WTC11 (cell line): ENCODE measurements at regions not wholly inside any gene's neighbourhood (a gene's known extent, or its start where the extent isn't known, plus 50 kb on each side); places are given as distances from the start of the nearest gene placed in this dataset.

Experiments used
- NFYB ChIP-seq: sonication (generic); formaldehyde crosslinking; conservative IDR thresholded peaks from 2 replicates; pipeline ENCODE4 v1.8.0; 2022; ENCODE audit warnings: low read depth, missing genetic modification reagents
- NR1H2 ChIP-seq: sonication (generic); formaldehyde crosslinking; IDR thresholded peaks from 2 replicates; pipeline ENCODE4 v1.9.0; 2021; ENCODE audit warnings: mild to moderate bottlenecking, moderate library complexity, missing genetic modification reagents
- NR2C2 ChIP-seq: sonication (generic); formaldehyde crosslinking; IDR thresholded peaks from 2 replicates; pipeline ENCODE4 v1.8.0; 2022; ENCODE audit warnings: mild to moderate bottlenecking, missing genetic modification reagents
- SMAD3 ChIP-seq: sonication (generic); formaldehyde crosslinking; IDR thresholded peaks from 2 replicates; pipeline ENCODE4 v1.8.0; 2022; ENCODE audit warnings: missing genetic modification reagents, mild to moderate bottlenecking, borderline replicate concordance
- SP1 ChIP-seq: sonication (generic); formaldehyde crosslinking; conservative IDR thresholded peaks from 2 replicates; pipeline ENCODE4 v1.8.1; 2022; ENCODE audit warnings: missing genetic modification reagents
- TP53 ChIP-seq: sonication (generic); formaldehyde crosslinking; IDR thresholded peaks from 2 replicates; pipeline ENCODE4 v1.8.1; 2023; ENCODE audit warnings: mild to moderate bottlenecking, missing genetic modification reagents
- ZNF121 ChIP-seq: sonication (generic); formaldehyde crosslinking; IDR thresholded peaks from 2 replicates; pipeline ENCODE4 v1.8.0; 2023; ENCODE audit warnings: missing genetic modification reagents
- TF ChIP-seq, protein P1 (sequence below): fragments of 200-600 bp; IDR thresholded peaks from 2 replicates; pipeline ENCODE4 v1.8.0; 2022; ENCODE audit warnings: antibody characterized with exemption
- TF ChIP-seq, protein P2 (sequence below): sonication (generic); formaldehyde crosslinking; conservative IDR thresholded peaks from 2 replicates; pipeline ENCODE4 v1.8.1; 2023; ENCODE audit warnings: mild to moderate bottlenecking, low read depth, missing genetic modification reagents, moderate library complexity
- TF ChIP-seq, protein P3 (sequence below): fragments of 250-450 bp; sonication (Bioruptor Pico); IDR thresholded peaks from 2 replicates; pipeline ENCODE4 v1.9.0; 2021; ENCODE audit warnings: mild to moderate bottlenecking

DNA sequence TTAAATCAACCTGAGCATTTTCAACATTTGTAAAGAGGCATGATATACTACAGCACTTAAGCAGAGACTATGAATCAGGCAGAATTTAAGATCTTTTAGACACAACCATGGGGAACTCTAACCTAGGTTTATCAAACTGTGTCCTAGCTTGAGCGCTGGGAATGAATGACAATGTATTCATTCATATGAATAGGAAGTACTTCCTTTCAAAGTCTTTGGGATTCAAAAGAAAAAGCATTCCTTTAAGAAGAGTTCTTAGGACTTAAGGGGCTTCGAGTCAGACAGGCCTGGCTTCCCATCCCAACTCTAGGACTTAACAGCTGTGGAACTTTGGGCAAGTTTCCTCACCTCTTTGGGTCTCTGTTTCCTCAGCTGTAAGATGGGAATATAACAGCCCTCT lies 104.6 kb downstream of the ANAPC4 start:
- TF ChIP-seq, protein P1, sequence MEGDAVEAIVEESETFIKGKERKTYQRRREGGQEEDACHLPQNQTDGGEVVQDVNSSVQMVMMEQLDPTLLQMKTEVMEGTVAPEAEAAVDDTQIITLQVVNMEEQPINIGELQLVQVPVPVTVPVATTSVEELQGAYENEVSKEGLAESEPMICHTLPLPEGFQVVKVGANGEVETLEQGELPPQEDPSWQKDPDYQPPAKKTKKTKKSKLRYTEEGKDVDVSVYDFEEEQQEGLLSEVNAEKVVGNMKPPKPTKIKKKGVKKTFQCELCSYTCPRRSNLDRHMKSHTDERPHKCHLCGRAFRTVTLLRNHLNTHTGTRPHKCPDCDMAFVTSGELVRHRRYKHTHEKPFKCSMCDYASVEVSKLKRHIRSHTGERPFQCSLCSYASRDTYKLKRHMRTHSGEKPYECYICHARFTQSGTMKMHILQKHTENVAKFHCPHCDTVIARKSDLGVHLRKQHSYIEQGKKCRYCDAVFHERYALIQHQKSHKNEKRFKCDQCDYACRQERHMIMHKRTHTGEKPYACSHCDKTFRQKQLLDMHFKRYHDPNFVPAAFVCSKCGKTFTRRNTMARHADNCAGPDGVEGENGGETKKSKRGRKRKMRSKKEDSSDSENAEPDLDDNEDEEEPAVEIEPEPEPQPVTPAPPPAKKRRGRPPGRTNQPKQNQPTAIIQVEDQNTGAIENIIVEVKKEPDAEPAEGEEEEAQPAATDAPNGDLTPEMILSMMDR, result no peak
- TF ChIP-seq SP1 (CRISPR knock-in tag) (no peak), TP53 (CRISPR knock-in tag) (no peak), ZNF121 (no peak), NR1H2 (CRISPR knock-in tag) (no peak), NFYB (CRISPR knock-in tag) (no peak), SMAD3 (CRISPR knock-in tag) (no peak), NR2C2 (CRISPR knock-in tag) (no peak)
- TF ChIP-seq, protein P2, sequence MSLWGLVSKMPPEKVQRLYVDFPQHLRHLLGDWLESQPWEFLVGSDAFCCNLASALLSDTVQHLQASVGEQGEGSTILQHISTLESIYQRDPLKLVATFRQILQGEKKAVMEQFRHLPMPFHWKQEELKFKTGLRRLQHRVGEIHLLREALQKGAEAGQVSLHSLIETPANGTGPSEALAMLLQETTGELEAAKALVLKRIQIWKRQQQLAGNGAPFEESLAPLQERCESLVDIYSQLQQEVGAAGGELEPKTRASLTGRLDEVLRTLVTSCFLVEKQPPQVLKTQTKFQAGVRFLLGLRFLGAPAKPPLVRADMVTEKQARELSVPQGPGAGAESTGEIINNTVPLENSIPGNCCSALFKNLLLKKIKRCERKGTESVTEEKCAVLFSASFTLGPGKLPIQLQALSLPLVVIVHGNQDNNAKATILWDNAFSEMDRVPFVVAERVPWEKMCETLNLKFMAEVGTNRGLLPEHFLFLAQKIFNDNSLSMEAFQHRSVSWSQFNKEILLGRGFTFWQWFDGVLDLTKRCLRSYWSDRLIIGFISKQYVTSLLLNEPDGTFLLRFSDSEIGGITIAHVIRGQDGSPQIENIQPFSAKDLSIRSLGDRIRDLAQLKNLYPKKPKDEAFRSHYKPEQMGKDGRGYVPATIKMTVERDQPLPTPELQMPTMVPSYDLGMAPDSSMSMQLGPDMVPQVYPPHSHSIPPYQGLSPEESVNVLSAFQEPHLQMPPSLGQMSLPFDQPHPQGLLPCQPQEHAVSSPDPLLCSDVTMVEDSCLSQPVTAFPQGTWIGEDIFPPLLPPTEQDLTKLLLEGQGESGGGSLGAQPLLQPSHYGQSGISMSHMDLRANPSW (CRISPR knock-in tag), result no peak
- TF ChIP-seq, protein P3, sequence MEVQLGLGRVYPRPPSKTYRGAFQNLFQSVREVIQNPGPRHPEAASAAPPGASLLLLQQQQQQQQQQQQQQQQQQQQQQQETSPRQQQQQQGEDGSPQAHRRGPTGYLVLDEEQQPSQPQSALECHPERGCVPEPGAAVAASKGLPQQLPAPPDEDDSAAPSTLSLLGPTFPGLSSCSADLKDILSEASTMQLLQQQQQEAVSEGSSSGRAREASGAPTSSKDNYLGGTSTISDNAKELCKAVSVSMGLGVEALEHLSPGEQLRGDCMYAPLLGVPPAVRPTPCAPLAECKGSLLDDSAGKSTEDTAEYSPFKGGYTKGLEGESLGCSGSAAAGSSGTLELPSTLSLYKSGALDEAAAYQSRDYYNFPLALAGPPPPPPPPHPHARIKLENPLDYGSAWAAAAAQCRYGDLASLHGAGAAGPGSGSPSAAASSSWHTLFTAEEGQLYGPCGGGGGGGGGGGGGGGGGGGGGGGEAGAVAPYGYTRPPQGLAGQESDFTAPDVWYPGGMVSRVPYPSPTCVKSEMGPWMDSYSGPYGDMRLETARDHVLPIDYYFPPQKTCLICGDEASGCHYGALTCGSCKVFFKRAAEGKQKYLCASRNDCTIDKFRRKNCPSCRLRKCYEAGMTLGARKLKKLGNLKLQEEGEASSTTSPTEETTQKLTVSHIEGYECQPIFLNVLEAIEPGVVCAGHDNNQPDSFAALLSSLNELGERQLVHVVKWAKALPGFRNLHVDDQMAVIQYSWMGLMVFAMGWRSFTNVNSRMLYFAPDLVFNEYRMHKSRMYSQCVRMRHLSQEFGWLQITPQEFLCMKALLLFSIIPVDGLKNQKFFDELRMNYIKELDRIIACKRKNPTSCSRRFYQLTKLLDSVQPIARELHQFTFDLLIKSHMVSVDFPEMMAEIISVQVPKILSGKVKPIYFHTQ (CRISPR knock-in tag), result no peak
